HG03378 (cell line): ENCODE measurements at regions not wholly inside any gene's neighbourhood (a gene's known extent, or its start where the extent isn't known, plus 50 kb on each side); places are given as distances from the start of the nearest gene placed in this dataset.
A peak's percentile ranks its signal among the peaks of the same experiment; 100 is the strongest.
"Not testable (repeated sequence)": the region's sequence is repeated elsewhere in the genome, so short reads cannot be mapped to it uniquely, and the experiment has no call there.

ENCODE experiments used
- ATAC-seq: cut with Tn5 transposase; IDR thresholded peaks from one replicate; pipeline ENCODE4 v1.9.1; 2021; ENCODE audit warnings: mild to moderate bottlenecking, moderate library complexity; ENCODE audit not compliant: unreplicated experiment

- no peak for ATAC-seq
Observed at GRCh38 chr6:103001724-103002123, 1608.2 kb downstream of the GRIK2 start.

- no peak for ATAC-seq
Observed at GRCh38 chr6:103000688-103001087, 1607.2 kb downstream of the GRIK2 start.

GRCh38 chr6:102995491-102995890, 1602.0 kb downstream of the GRIK2 start:
- ATAC-seq, result no peak

GRCh38 chr6:102994866-102995265, 1601.4 kb downstream of the GRIK2 start:
- ATAC-seq, result no peak

GRCh38 chr6:102986086-102986485, 1592.6 kb downstream of the GRIK2 start:
- ATAC-seq, result peak; percentile 77

- ATAC-seq, result no peak
Observed at GRCh38 chr6:102984357-102984756, 1590.8 kb downstream of the GRIK2 start.

GRCh38 chr6:102981490-102982015, 1588.0 kb downstream of the GRIK2 start:
- ATAC-seq, result no peak

GRCh38 chr6:102980951-102981350, 1587.4 kb downstream of the GRIK2 start:
- no peak for ATAC-seq

GRCh38 chr6:102961902-102962301, 1568.4 kb downstream of the GRIK2 start:
- ATAC-seq, result no peak

- no peak for ATAC-seq
Observed at GRCh38 chr6:102950967-102951366, 1557.5 kb downstream of the GRIK2 start.

- no peak for ATAC-seq
Observed at GRCh38 chr6:102944475-102944874, 1551.0 kb downstream of the GRIK2 start.

- ATAC-seq, result no peak
Observed at GRCh38 chr6:102942206-102942605, 1548.7 kb downstream of the GRIK2 start.

GRCh38 chr6:102936959-102937358, 1543.5 kb downstream of the GRIK2 start:
- ATAC-seq, result no peak

- ATAC-seq, result no peak
Observed at GRCh38 chr6:102928109-102928508, 1534.6 kb downstream of the GRIK2 start.

GRCh38 chr6:102918161-102918560, 1524.7 kb downstream of the GRIK2 start:
- ATAC-seq, result no peak

GRCh38 chr6:102911571-102911970, 1518.1 kb downstream of the GRIK2 start:
- no peak for ATAC-seq

GRCh38 chr6:102910701-102911139, 1517.2 kb downstream of the GRIK2 start:
- ATAC-seq, result not testable (repeated sequence)

GRCh38 chr6:102907181-102907580, 1513.7 kb downstream of the GRIK2 start:
- no peak for ATAC-seq

- no peak for ATAC-seq
Observed at GRCh38 chr6:102902471-102902870, 1509.0 kb downstream of the GRIK2 start.

GRCh38 chr6:102895683-102896082, 1502.2 kb downstream of the GRIK2 start:
- no peak for ATAC-seq

- ATAC-seq, result no peak
Observed at GRCh38 chr6:102885165-102885564, 1491.7 kb downstream of the GRIK2 start.

GRCh38 chr6:102853249-102853955, 1459.9 kb downstream of the GRIK2 start:
- ATAC-seq, result no peak

GRCh38 chr6:102848796-102849195, 1455.3 kb downstream of the GRIK2 start:
- ATAC-seq, result no peak
